Dermis blood vessel endothelial cell (primary cell): ENCODE measurements at regions not wholly inside any gene's neighbourhood (a gene's known extent, or its start where the extent isn't known, plus 50 kb on each side); places are given as distances from the start of the nearest gene placed in this dataset.
A peak's percentile ranks its signal among the peaks of the same experiment; 100 is the strongest.
"Not testable (repeated sequence)": the region's sequence is repeated elsewhere in the genome, so short reads cannot be mapped to it uniquely, and the experiment has no call there.

Experiments
- DNase-seq: peaks from one replicate; pipeline ENCODE4 v3.0.0; 2010

GRCh38 chr10:15427843-15428414 lies 56.8 kb upstream of the FAM171A1 start:
- DNase-seq = peak; percentile 78

- no peak for DNase-seq
Measured at GRCh38 chr10:15426558-15426957, 55.5 kb upstream of the FAM171A1 start.

GRCh38 chr10:15426115-15426514 lies 55.0 kb upstream of the FAM171A1 start:
- no peak for DNase-seq

GRCh38 chr10:15421875-15422274 lies 50.8 kb upstream of the FAM171A1 start:
- not testable (repeated sequence) for DNase-seq
